CD4-positive, alpha-beta T cell treated with Interferon alpha-2 for 1 hour (primary cell): ENCODE measurements at regions not wholly inside any gene's neighbourhood (a gene's known extent, or its start where the extent isn't known, plus 50 kb on each side); places are given as distances from the start of the nearest gene placed in this dataset.
"Not testable (repeated sequence)": the region's sequence is repeated elsewhere in the genome, so short reads cannot be mapped to it uniquely, and the experiment has no call there.

ENCODE experiments used
- DNase-seq, 2 donors: peaks; one replicate each; pipeline ENCODE4 v3.0.0-alpha.2; 2020 to 2022

GRCh38 chr14:83893447-83893846, 1636.5 kb upstream of the FLRT2 start:
- DNase-seq: no peak

GRCh38 chr14:83894568-83894967, 1635.4 kb upstream of the FLRT2 start:
- no peak for DNase-seq

DNA sequence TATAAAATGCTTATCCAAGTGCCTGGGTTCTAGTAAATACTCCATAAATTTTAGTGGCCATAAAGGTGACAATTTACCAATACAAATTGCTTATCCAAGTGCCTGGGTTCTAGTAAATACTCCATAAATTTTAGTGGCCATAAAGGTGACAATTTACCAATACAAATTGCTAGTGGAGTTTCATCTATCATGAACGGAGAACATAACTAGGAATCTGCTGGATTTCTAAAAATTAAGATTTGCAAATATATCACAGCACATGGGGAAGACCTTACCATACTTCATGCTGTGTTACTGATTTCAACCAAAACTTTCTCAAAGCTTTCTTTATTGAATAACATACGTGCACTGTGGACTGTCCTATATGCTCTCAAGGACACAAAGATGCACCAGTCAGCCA, 1631.4 kb upstream of the FLRT2 start:
- not testable (repeated sequence) for DNase-seq

DNA sequence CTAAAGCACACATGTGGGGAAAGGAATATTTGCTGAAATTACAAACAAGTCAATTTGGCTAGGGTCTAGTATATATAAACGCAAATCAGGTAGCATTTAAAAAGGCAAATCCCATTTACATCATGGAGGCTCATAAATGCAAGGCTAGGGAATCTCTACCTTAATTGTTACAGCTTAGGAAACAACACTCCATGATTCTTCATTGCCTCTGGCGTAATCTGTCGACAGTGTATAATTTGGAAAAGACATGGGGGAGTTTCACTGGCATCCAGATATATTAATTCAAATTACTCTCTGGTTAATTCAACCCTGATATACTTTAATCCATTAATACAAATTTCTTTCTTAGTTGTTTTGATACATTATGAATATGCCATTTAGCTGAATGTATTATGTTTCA, 1630.2 kb upstream of the FLRT2 start:
- DNase-seq: no peak

GRCh38 chr14:83905157-83905556, 1624.8 kb upstream of the FLRT2 start:
- DNase-seq: no peak

DNA sequence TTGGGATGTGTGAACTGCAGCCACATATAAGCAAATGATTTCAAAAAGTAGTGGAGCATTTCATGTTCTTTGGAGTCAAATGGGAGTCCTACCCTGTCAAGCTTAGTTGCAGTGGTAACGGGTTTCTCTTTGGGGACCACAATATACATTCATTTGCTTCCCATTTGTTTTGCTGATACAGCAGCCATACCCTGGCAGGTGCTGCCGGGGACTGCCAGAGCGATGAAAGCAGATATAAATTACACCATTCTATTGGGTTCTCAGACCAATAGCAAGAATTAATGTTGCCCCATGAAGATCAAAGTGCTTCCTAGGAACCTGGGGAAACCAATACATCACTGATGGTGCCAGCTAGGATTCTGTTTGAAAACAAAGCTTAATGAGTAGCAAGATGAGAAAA, 1621.5 kb upstream of the FLRT2 start:
- no peak for DNase-seq

DNA sequence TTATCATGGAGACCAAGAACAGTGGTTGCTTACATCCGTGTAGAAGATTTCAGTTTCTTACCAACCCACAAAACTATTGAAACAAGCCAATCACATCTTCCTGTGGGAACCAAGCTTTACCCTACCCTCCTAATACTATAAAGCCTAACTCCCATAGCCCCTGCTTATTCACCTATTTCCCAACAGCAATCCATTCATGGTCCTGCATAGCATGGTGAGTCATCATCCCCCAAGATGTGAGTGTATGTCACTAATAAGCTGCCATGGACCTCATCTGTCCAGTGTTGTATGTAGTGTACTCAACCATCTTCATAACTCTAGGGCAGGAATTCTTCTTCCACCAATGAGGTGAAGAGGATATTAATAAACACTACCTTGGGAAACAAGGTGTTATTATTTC, 1620.4 kb upstream of the FLRT2 start:
- DNase-seq: no peak

DNA sequence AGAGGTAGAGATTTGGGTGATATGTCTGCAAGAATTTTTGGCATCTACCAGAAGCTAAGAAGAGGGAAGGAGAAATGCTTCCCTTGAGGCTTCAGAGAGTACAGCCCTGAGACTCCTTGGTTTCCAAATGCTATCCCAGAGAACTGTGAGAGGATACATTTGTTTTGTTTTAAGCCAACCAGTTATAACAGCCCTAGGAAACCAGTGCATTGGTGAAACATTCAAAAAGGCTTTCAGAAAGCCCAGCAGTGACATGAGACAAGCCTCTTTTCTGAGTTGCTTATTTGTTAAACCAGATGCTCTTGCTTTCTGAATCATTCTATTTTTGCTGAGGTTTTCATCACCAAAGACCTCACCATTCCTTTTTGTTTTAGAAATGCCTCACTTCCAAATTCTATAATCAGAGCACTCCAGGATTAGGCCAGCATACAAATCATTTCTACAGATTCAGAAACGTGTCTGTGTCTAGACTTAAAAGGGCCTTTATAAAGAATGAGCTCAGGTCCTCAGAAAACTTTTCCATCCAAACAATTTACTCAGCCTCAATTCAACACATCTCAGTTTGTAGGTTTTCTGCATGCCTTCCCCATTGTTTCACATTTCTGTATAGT, 1617.8 kb upstream of the FLRT2 start:
- DNase-seq: no peak

- DNase-seq: no peak
Measured at GRCh38 chr14:83913476-83913875, 1616.5 kb upstream of the FLRT2 start.

DNA sequence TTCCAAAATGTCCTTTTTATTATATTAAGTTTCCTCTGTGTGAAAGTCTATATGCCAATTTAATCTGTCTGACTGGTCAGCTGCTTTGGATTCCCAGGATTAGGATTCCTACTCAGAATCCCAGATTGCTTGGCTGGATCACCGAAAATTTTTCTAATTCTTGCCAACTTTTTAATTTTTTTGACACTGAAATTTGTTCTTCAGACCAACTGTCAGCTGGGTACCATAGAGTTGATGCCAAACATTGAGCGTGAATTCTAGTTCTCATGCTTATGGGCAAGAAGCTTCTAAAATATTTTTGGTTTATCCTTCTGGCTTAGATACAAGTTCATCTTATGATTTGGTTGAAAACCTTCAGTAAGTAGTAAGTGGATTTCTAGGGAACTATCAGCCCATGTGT, 1611.4 kb upstream of the FLRT2 start:
- DNase-seq: no peak

- not testable (repeated sequence) for DNase-seq
Measured at GRCh38 chr14:83919675-83920074, 1610.3 kb upstream of the FLRT2 start.

GRCh38 chr14:83923842-83924241, 1606.1 kb upstream of the FLRT2 start:
- DNase-seq: no peak

DNA sequence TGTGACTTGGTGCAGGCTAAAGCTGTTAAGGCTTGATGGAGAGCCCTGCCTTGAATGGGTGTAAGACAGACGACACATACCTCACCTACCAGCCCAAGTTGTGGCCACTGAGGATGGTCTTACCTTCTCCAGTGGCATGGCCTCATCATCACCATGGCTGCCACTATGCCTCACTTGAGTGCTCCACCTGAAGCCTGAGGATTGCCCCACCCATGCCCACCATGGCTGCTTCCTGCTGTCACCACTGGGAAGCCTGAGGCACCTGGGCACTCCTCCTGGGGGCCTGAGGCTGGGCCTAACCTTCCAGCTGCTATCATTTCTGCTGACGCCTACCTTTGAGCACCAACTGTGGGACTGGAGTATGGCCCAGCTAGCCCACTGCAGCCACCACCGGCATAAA, 1605.7 kb upstream of the FLRT2 start:
- no peak for DNase-seq

DNA sequence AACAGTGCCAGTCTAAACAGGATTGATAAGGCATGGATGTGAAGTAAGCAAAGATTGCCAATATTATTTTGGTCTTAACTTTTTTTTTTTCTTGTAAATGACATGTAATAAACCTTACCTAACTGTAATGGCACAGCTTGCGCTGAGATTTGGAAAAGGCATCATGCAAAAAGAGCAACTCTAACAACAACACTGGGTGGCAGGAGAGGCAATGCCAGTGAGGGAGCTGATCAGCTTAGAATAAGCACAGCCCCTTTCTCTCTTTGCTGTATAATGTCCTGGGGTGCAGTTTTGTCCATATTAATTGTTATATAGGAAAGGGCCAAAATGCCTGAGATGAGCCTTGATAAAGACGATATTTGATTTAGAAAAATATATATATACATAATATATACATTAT, 1589.7 kb upstream of the FLRT2 start:
- DNase-seq: no peak

GRCh38 chr14:83958359-83958758, 1571.6 kb upstream of the FLRT2 start:
- no peak for DNase-seq

- no peak for DNase-seq
Measured at GRCh38 chr14:83960832-83961512, 1569.0 kb upstream of the FLRT2 start.

GRCh38 chr14:83969998-83970397, 1559.9 kb upstream of the FLRT2 start:
- no peak for DNase-seq

GRCh38 chr14:83972631-83973030, 1557.3 kb upstream of the FLRT2 start:
- no peak for DNase-seq

DNA sequence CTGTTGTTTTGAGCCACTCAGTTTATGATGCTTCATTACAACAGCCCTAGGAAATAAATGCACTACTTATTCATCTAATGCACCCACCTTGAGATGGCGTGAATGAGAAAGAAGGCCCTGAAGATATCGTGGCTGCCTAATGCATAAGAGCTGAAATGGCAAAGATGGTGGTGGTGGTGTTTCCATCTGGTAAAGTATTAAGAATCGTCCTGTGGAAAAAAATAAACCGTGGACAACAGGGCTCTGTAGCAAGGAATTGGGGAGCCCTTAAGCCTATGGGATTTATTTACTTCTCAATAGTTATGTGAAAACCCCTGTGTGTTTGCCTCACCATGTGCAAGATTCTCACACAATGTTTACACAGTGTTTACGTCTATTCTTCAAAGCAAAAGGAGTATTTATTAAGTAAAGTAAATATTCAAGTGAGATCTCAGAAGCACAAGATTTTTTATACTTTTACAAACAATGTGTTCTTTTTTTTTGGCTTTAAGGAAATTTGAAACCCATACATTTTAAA, 1555.2 kb upstream of the FLRT2 start:
- DNase-seq: no peak

DNA sequence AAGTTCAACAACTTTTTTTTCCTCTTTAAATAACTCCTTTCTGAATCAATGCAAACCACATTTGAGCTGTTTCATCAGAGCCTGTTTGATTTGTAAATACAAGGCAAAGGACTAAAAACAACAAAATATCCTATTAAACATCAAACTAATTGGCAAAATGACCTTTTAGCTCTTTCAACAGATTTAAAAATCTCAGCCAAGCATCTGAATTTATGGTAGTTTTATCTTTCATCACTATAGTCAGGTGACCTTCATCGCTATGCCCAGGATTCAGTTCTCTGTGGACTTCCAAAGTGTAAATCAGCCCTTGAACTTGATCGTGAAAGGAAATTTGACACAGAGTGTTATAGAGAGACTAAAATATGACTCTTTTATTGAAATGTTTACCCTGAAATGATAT, 1554.5 kb upstream of the FLRT2 start:
- no peak for DNase-seq

GRCh38 chr14:83975841-83976770, 1553.8 kb upstream of the FLRT2 start:
- no peak for DNase-seq

DNA sequence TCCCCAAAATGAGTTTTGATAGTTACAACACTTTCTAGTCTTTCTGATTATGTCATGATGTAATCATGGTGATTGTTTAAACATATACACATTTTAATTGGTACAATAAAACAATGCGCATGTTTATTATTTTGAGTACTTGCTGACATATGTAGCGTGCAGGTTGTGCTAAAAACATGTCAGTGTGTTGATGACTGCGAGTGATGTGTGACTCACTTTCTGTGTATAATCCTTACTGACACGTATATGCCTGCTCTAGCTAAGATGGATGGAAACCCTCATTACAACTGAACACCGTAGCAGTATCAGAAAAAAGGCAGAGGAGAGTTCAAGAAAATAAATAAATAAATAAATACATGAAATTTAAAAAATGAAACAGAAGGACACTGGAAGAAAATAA, 1552.4 kb upstream of the FLRT2 start:
- no peak for DNase-seq

- DNase-seq: not testable (repeated sequence)
Measured at GRCh38 chr14:83981676-83982258, 1548.2 kb upstream of the FLRT2 start.
